Lower lobe of right lung (tissue), 2 donors: ENCODE measurements at regions not wholly inside any gene's neighbourhood (a gene's known extent, or its start where the extent isn't known, plus 50 kb on each side); places are given as distances from the start of the nearest gene placed in this dataset.

Experiments used
- ATAC-seq, 2 donors: fragments of 200-7000 bp; cut with Tn5 transposase; one replicate each; pipeline ENCODE4 v1.9.1; 2020 to 2022; ENCODE audit warnings: mild to moderate bottlenecking in 2 of 2, moderate library complexity in 2 of 2
- DNase-seq: peaks from one replicate; pipeline ENCODE4 v3.0.0-alpha.2; 2020
- H3K27ac ChIP-seq: fragments of 200-600 bp; one replicate; pipeline ENCODE4 v1.8.0; 2022
- H3K27me3 ChIP-seq: fragments of 200-600 bp; one replicate; pipeline ENCODE4 v1.8.0; 2022; ENCODE audit warnings: low read depth
- H3K36me3 ChIP-seq: fragments of 200-600 bp; one replicate; pipeline ENCODE4 v1.8.0; 2022; ENCODE audit warnings: mild to moderate bottlenecking
- H3K4me1 ChIP-seq: fragments of 200-600 bp; one replicate; pipeline ENCODE4 v1.8.0; 2022
- H3K4me3 ChIP-seq: fragments of 200-600 bp; one replicate; pipeline ENCODE4 v1.8.0; 2022; ENCODE audit warnings: mild to moderate bottlenecking
- H3K9me3 ChIP-seq: fragments of 200-600 bp; one replicate; pipeline ENCODE4 v1.8.0; 2022
- CTCF ChIP-seq: fragments of 200-600 bp; IDR thresholded peaks from one replicate; pipeline ENCODE4 v1.8.0; 2022; ENCODE audit warnings: antibody characterized with exemption, mild to moderate bottlenecking
- intact Hi-C: fragments of 100-400 bp; cut with DNase I; formaldehyde crosslinking; loops from one replicate; pipeline ENCODE4 v1.11.0; 2022
- donor health status: DM: no; HTN: yes; CAD: no; lungs with severe emphysema.

- intact Hi-C loops: no loop called here
- H3K9me3 ChIP-seq: no peaks in the 10 kb centered on the region
- H3K27me3 ChIP-seq: no peaks in the 10 kb centered on the region
- DNase-seq (no peak), ATAC-seq (no peak)
- H3K4me3 ChIP-seq: no peak overlapping the region
- no peak for TF ChIP-seq CTCF
- no peaks in the 10 kb centered on the region for H3K4me1 ChIP-seq
- no peaks in the 10 kb centered on the region for H3K36me3 ChIP-seq
- H3K27ac ChIP-seq: no peak overlapping the region
Measured at GRCh38 chr9:23496489-23497136, 329.4 kb downstream of the ELAVL2 start.

GRCh38 chr9:23497137-23497504 is 328.9 kb downstream of the ELAVL2 start:
- H3K27ac ChIP-seq: no peak overlapping the region
- intact Hi-C loops: no loop called here
- no peaks in the 10 kb centered on the region for H3K27me3 ChIP-seq
- no peak overlapping the region for H3K4me3 ChIP-seq
- H3K9me3 ChIP-seq: no peaks in the 10 kb centered on the region
- no peak for DNase-seq
- no peak for TF ChIP-seq CTCF
- H3K4me1 ChIP-seq: no peaks in the 10 kb centered on the region
- H3K36me3 ChIP-seq: no peaks in the 10 kb centered on the region
- no peak for ATAC-seq

- intact Hi-C loops: no loop called here
- ATAC-seq: no peak
- Histone ChIP-seq H3K27me3 (no peaks in the 10 kb centered on the region), H3K4me3 (no peak overlapping the region), H3K27ac (no peak overlapping the region), H3K36me3 (no peaks in the 10 kb centered on the region), H3K9me3 (no peaks in the 10 kb centered on the region), H3K4me1 (no peaks in the 10 kb centered on the region)
- no peak for DNase-seq
- no peak for TF ChIP-seq CTCF
Measured at GRCh38 chr9:23502004-23502403, 324.0 kb downstream of the ELAVL2 start.

- Histone ChIP-seq H3K4me3 (no peak overlapping the region), H3K4me1 (no peaks in the 10 kb centered on the region), H3K36me3 (no peaks in the 10 kb centered on the region), H3K9me3 (no peaks in the 10 kb centered on the region), H3K27ac (no peak overlapping the region), H3K27me3 (no peaks in the 10 kb centered on the region)
- no peak for DNase-seq
- ATAC-seq: no peak
- TF ChIP-seq CTCF: no peak
- intact Hi-C loops: no loop called here
Measured at GRCh38 chr9:23522952-23523351, 303.1 kb downstream of the ELAVL2 start.

GRCh38 chr9:23524607-23525155 is 301.4 kb downstream of the ELAVL2 start:
- H3K9me3 ChIP-seq: peaks cover 4% of the 10 kb centered on the region
- H3K27me3 ChIP-seq: no peaks in the 10 kb centered on the region
- no peaks in the 10 kb centered on the region for H3K36me3 ChIP-seq
- no peak overlapping the region for H3K4me3 ChIP-seq
- ATAC-seq: no peak
- no peaks in the 10 kb centered on the region for H3K4me1 ChIP-seq
- intact Hi-C loops: no loop called here
- no peak for TF ChIP-seq CTCF
- DNase-seq: no peak
- H3K27ac ChIP-seq: no peak overlapping the region
